H9 (cell line): ENCODE measurements at regions not wholly inside any gene's neighbourhood (a gene's known extent, or its start where the extent isn't known, plus 50 kb on each side); places are given as distances from the start of the nearest gene placed in this dataset.

Source experiments
- DNase-seq: peaks from one replicate; pipeline ENCODE4 v3.0.0-alpha.2; 2017
- H2AFZ ChIP-seq: one replicate; pipeline ENCODE4 v1.6.1; 2013; ENCODE audit warnings: mild to moderate bottlenecking, low read length, control low read depth, moderate library complexity
- H2AK5ac ChIP-seq: 2 replicates; pipeline ENCODE4 v1.6.1; 2013; ENCODE audit warnings: low read length, control low read depth, mixed read lengths; ENCODE audit not compliant: insufficient read length
- H2BK120ac ChIP-seq: one replicate; pipeline ENCODE4 v1.6.1; 2013; ENCODE audit warnings: low read depth, mild to moderate bottlenecking, low read length, control low read depth, inconsistent platforms; ENCODE audit not compliant: poor library complexity, severe bottlenecking
- H2BK12ac ChIP-seq: 2 replicates; pipeline ENCODE4 v1.6.1; 2013; ENCODE audit warnings: low read length, control low read depth, mixed read lengths, low read depth; ENCODE audit not compliant: insufficient read length
- H2BK15ac ChIP-seq: 2 replicates; pipeline ENCODE4 v1.6.1; 2013; ENCODE audit warnings: low read depth, low read length, control low read depth
- H2BK20ac ChIP-seq: one replicate; pipeline ENCODE4 v1.6.1; 2013; ENCODE audit warnings: low read depth, mild to moderate bottlenecking, low read length, control low read depth, inconsistent platforms; ENCODE audit not compliant: poor library complexity, severe bottlenecking
- H2BK5ac ChIP-seq: 2 replicates; pipeline ENCODE4 v1.6.1; 2013; ENCODE audit warnings: low read length, control low read depth, mixed read lengths; ENCODE audit not compliant: insufficient read length
- H3K14ac ChIP-seq: 2 replicates; pipeline ENCODE4 v1.6.1; 2013; ENCODE audit warnings: low read length, control low read depth; ENCODE audit not compliant: insufficient read depth
- H3K18ac ChIP-seq: 2 replicates; pipeline ENCODE4 v1.6.1; 2013; ENCODE audit warnings: low read depth, mild to moderate bottlenecking, mixed read lengths, low read length, control low read depth; ENCODE audit not compliant: insufficient read length
- H3K23ac ChIP-seq: 2 replicates; pipeline ENCODE4 v1.6.1; 2013; ENCODE audit warnings: low read length, control low read depth, mixed read lengths, low read depth; ENCODE audit not compliant: insufficient read length
- H3K23me2 ChIP-seq: 2 replicates; pipeline ENCODE4 v1.6.1; 2013; ENCODE audit warnings: low read depth, mild to moderate bottlenecking, mixed read lengths, low read length, control low read depth; ENCODE audit not compliant: insufficient read length, poor library complexity, severe bottlenecking
- H3K27ac ChIP-seq: 2 replicates; pipeline ENCODE4 v1.5.1; 2013; ENCODE audit warnings: low read length, control low read depth, mixed read lengths, low read depth; ENCODE audit not compliant: insufficient read length
- H3K27me3 ChIP-seq: 2 replicates; pipeline ENCODE4 v1.6.1; 2013; ENCODE audit warnings: low read length, control low read depth, inconsistent platforms; ENCODE audit not compliant: insufficient read depth
- H3K4ac ChIP-seq: 2 replicates; pipeline ENCODE4 v1.6.1; 2013; ENCODE audit warnings: low read depth, mild to moderate bottlenecking, control low read depth, inconsistent platforms, low read length, moderate library complexity
- H3K4me1 ChIP-seq: 2 replicates; pipeline ENCODE4 v1.6.1; 2013; ENCODE audit warnings: low read length, control low read depth, inconsistent platforms; ENCODE audit not compliant: insufficient read depth
- H3K4me2 ChIP-seq: 2 replicates; pipeline ENCODE4 v1.6.1; 2013; ENCODE audit warnings: low read length, control low read depth, mixed read lengths; ENCODE audit not compliant: insufficient read length, insufficient read depth
- H3K56ac ChIP-seq: 2 replicates; pipeline ENCODE4 v1.6.1; 2013; ENCODE audit warnings: low read depth, mild to moderate bottlenecking, mixed read lengths, low read length, control low read depth; ENCODE audit not compliant: insufficient read length
- H3K79me1 ChIP-seq: 2 replicates; pipeline ENCODE4 v1.6.1; 2013; ENCODE audit warnings: low read depth, mild to moderate bottlenecking, moderate library complexity, low read length, control low read depth, inconsistent platforms; ENCODE audit not compliant: insufficient read depth, poor library complexity, severe bottlenecking
- H3K79me2 ChIP-seq: 2 replicates; pipeline ENCODE4 v1.6.1; 2013; ENCODE audit warnings: low read length, control low read depth, inconsistent platforms; ENCODE audit not compliant: insufficient read depth
- H3K9ac ChIP-seq: 2 replicates; pipeline ENCODE4 v1.6.1; 2013; ENCODE audit warnings: low read length, control low read depth, mixed read lengths; ENCODE audit not compliant: insufficient read length; ENCODE audit errors: extremely low read depth
- H3K9me3 ChIP-seq: one replicate; pipeline ENCODE4 v1.6.1; 2013; ENCODE audit warnings: low read depth, low read length, inconsistent platforms; ENCODE audit not compliant: control insufficient read depth
- H3T11ph ChIP-seq: one replicate; pipeline ENCODE4 v1.6.1; 2013; ENCODE audit warnings: mild to moderate bottlenecking, low read length, control low read depth, inconsistent platforms
- H4K20me1 ChIP-seq: one replicate; pipeline ENCODE4 v1.6.1; 2013; ENCODE audit not compliant: control insufficient read depth, insufficient read length, insufficient read depth
- H4K5ac ChIP-seq: 2 replicates; pipeline ENCODE4 v1.6.1; 2013; ENCODE audit warnings: low read depth, mild to moderate bottlenecking, mixed read lengths, low read length, control low read depth; ENCODE audit not compliant: insufficient read length
- H4K8ac ChIP-seq: replicated peaks from 2 replicates; pipeline ENCODE4 v1.6.1; 2013; ENCODE audit warnings: low read length, control low read depth, mixed read lengths, low read depth; ENCODE audit not compliant: insufficient read length
- H4K91ac ChIP-seq: 2 replicates; pipeline ENCODE4 v1.6.1; 2013; ENCODE audit warnings: low read depth, mild to moderate bottlenecking, moderate library complexity, mixed read lengths, low read length, control low read depth; ENCODE audit not compliant: insufficient read length
- H3K27ac Mint-ChIP-seq, 3 experiments: 2 replicates in 2 of 3; 3 replicates in 1 of 3; pipeline ENCODE4 v1.8.0; 2020 to 2021; ENCODE audit warnings: mixed read lengths in 3 of 3, mild to moderate bottlenecking in 1 of 3, moderate library complexity in 1 of 3
- H3K27me3 Mint-ChIP-seq: 2 replicates; pipeline ENCODE4 v1.8.0; 2021; ENCODE audit warnings: low read depth, mild to moderate bottlenecking, moderate library complexity, mixed read lengths
- H3K36me3 Mint-ChIP-seq, 3 experiments: 2 replicates in 2 of 3; 3 replicates in 1 of 3; pipeline ENCODE4 v1.8.0; 2020 to 2021; ENCODE audit warnings: low read depth in 3 of 3, mixed read lengths in 3 of 3; ENCODE audit not compliant: insufficient read depth in 1 of 3
- H3K4me1 Mint-ChIP-seq, 2 experiments: 2 replicates each; pipeline ENCODE4 v1.8.0; 2020; ENCODE audit warnings: mixed read lengths in 2 of 2
- H3K4me3 Mint-ChIP-seq, 2 experiments: 2 replicates in 1 of 2; 3 replicates in 1 of 2; pipeline ENCODE4 v1.8.0; 2020 to 2021; ENCODE audit warnings: mild to moderate bottlenecking in 2 of 2, mixed read lengths in 2 of 2, moderate library complexity in 1 of 2
- H3K9me3 Mint-ChIP-seq, 2 experiments: 2 replicates in 1 of 2; 3 replicates in 1 of 2; pipeline ENCODE4 v1.8.0; 2020; ENCODE audit warnings: mild to moderate bottlenecking in 2 of 2, mixed read lengths in 2 of 2, moderate library complexity in 1 of 2
- WGBS: extraction: QIAGEN DNeasy Blood & Tissue Kit; methylation state at CpG from one replicate; pipeline ENCODE4 v1.1.7; 2013; ENCODE audit warnings: missing lambda C conversion rate, low lambda C conversion rate, mixed read lengths; ENCODE audit not compliant: insufficient read length; ENCODE audit errors: extremely low coverage; 5-methylcytosine and 5-hydroxymethylcytosine counted together
- TF ChIP-seq, protein P1 (sequence below): fragments of 200-600 bp; sonication (generic); conservative IDR thresholded peaks from 3 replicates; pipeline ENCODE4 v1.8.0; 2021; ENCODE audit warnings: antibody characterized with exemption, mild to moderate bottlenecking

DNA sequence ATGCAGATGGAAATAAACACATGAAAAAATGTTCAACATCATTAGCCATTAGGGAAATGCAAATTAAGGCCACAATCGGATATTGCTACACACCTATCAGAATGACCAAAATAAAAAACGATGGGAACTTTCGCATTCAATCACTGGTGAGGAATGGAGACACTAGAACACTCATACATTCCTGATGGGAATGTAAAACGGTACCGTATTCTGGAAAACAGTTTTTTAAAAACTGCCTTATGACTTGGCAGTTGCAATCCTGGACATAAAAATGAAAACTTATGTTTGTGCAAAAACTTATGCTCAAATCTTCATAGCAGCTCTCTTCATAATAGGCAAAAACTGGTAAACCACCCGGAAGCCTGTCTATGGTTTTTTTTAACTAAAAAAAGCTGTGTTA, 146.0 kb downstream of the CEBPB start:
- Mint-ChIP-seq H3K27me3 (0 out of 2 replicates have a peak, but pooled peaks cover 2% of the 10 kb centered on the region), H3K9me3 (no peaks in the 10 kb centered on the region), H3K36me3 (no peaks in the 10 kb centered on the region), H3K27ac (no peak overlapping the region), H3K4me3 (no peak overlapping the region), H3K4me1 (peaks cover 6 to 19% of the 10 kb centered on the region in 2 experiments)
- Histone ChIP-seq H3K4ac (no peak overlapping the region), H3K9me3 (no peaks in the 10 kb centered on the region), H2BK12ac (no peak overlapping the region), H3K79me2 (no peaks in the 10 kb centered on the region), H3K23me2 (no peaks in the 10 kb centered on the region), H4K20me1 (no peaks in the 10 kb centered on the region), H4K5ac (no peak overlapping the region), H3K9ac (no peak overlapping the region), H2BK5ac (no peak overlapping the region), H4K8ac (no peak overlapping the region), H3T11ph (no peak overlapping the region), H2AFZ (no peak overlapping the region), H3K56ac (no peak overlapping the region), H3K4me1 (no peaks in the 10 kb centered on the region), H3K27me3 (no peaks in the 10 kb centered on the region), H3K79me1 (no peaks in the 10 kb centered on the region), H2BK15ac (no peak overlapping the region), H2BK120ac (no peak overlapping the region), H2BK20ac (no peak overlapping the region), H2AK5ac (no peak overlapping the region), H3K4me2 (no peak overlapping the region), H3K14ac (no peak overlapping the region), H3K27ac (no peak overlapping the region), H4K91ac (no peak overlapping the region), H3K18ac (no peak overlapping the region), H3K23ac (no peak overlapping the region)
- no peak for DNase-seq
- TF ChIP-seq, protein P1, sequence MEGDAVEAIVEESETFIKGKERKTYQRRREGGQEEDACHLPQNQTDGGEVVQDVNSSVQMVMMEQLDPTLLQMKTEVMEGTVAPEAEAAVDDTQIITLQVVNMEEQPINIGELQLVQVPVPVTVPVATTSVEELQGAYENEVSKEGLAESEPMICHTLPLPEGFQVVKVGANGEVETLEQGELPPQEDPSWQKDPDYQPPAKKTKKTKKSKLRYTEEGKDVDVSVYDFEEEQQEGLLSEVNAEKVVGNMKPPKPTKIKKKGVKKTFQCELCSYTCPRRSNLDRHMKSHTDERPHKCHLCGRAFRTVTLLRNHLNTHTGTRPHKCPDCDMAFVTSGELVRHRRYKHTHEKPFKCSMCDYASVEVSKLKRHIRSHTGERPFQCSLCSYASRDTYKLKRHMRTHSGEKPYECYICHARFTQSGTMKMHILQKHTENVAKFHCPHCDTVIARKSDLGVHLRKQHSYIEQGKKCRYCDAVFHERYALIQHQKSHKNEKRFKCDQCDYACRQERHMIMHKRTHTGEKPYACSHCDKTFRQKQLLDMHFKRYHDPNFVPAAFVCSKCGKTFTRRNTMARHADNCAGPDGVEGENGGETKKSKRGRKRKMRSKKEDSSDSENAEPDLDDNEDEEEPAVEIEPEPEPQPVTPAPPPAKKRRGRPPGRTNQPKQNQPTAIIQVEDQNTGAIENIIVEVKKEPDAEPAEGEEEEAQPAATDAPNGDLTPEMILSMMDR, result no peak
- no CpG with 5 or more reads among the region's 6 CpGs for WGBS
